ENCODE measurements at regions not wholly inside any gene's neighbourhood (a gene's known extent, or its start where the extent isn't known, plus 50 kb on each side); places are given as distances from the start of the nearest gene placed in this dataset.

DNA sequence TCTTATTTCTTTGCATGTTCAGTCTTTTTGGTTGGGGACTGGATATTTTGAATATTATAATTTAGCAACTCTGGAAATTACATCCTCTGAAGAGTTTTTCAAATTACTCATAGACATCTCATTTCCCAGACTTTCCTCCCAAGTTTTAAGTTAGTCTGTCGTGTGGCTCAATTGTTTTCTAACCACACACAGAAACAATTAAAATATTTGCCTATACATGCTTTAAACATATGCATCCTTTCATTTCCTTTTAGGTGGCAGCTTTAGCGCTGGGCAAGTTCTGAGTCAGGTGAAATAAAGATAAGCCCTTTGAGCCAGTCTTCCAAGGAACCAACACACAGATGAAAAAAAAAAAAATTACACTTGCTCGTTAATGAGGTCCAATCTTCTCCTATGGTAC is 307.0 kb upstream of the SPOCK3 start (continued):
- TF ChIP-seq BHLHE40 (IDR thresholded peaks at IDR 0.05; ENCODE audit: borderline replicate concordance in 1 of 2, low read depth in 2 of 2, low read length in 1 of 2) (no peak), TCF12 (IDR thresholded peaks at IDR 0.05; ENCODE audit: low read depth, low read length) (no peak), PAX5 (IDR thresholded peaks at IDR 0.05; ENCODE audit: borderline replicate concordance, low read depth, low read length) (no peak), KLF5 (IDR thresholded peaks at IDR 0.05; ENCODE audit: partially characterized antibody) (no peak), ZNF24 (IDR thresholded peaks at IDR 0.05) (no peak), EZH2 (IDR thresholded peaks at IDR 0.05; ENCODE audit: borderline replicate concordance, control insufficient read depth, low read depth, low read length) (no peak)
- TF ChIP-seq, protein P1, sequence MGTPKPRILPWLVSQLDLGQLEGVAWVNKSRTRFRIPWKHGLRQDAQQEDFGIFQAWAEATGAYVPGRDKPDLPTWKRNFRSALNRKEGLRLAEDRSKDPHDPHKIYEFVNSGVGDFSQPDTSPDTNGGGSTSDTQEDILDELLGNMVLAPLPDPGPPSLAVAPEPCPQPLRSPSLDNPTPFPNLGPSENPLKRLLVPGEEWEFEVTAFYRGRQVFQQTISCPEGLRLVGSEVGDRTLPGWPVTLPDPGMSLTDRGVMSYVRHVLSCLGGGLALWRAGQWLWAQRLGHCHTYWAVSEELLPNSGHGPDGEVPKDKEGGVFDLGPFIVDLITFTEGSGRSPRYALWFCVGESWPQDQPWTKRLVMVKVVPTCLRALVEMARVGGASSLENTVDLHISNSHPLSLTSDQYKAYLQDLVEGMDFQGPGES (IDR thresholded peaks at IDR 0.05), result no peak
- TF ChIP-seq, protein P2, sequence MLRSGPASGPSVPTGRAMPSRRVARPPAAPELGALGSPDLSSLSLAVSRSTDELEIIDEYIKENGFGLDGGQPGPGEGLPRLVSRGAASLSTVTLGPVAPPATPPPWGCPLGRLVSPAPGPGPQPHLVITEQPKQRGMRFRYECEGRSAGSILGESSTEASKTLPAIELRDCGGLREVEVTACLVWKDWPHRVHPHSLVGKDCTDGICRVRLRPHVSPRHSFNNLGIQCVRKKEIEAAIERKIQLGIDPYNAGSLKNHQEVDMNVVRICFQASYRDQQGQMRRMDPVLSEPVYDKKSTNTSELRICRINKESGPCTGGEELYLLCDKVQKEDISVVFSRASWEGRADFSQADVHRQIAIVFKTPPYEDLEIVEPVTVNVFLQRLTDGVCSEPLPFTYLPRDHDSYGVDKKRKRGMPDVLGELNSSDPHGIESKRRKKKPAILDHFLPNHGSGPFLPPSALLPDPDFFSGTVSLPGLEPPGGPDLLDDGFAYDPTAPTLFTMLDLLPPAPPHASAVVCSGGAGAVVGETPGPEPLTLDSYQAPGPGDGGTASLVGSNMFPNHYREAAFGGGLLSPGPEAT (IDR thresholded peaks at IDR 0.05; ENCODE audit: low read depth), result no peak
- TF ChIP-seq, protein P3, sequence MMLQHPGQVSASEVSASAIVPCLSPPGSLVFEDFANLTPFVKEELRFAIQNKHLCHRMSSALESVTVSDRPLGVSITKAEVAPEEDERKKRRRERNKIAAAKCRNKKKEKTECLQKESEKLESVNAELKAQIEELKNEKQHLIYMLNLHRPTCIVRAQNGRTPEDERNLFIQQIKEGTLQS (IDR thresholded peaks at IDR 0.05; ENCODE audit: borderline replicate concordance, extremely low read depth, low read depth, low read length), result no peak

DNA sequence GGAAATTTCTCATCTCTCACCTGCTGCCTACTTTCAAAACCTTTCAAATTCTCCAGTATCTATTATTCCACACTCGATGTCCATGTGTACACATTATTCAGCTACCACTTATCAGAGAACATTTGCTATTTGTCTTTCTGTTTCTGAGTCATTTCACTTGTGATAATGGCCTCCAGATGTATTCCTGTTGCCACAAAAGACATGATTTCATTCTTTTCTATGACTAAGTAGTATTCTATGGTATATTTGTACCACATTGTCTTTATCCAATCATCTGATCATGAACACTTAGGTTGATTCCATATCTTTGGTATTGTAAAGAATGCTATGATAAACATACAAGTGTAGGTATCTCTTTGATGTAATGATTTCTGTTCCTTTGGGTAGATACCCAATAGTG is 310.1 kb upstream of the SPOCK3 start:
- H3K4me1 ChIP-seq (ENCODE audit: control insufficient read depth, insufficient read depth, low read length), result no peaks in the 10 kb centered on the region
- no peaks in the 10 kb centered on the region for H4K20me1 ChIP-seq (ENCODE audit: control insufficient read depth, insufficient read depth)
- ATAC-seq (no peak), DNase-seq (ENCODE audit: low read depth, low spot score) (no peak), FAIRE-seq (no peak)
- no peaks in the 10 kb centered on the region for H3K36me3 ChIP-seq (ENCODE audit: control insufficient read depth in 2 of 2, insufficient read depth in 2 of 2, low read length in 1 of 2)
- no peaks in the 10 kb centered on the region for H3K9me3 ChIP-seq (replicated peaks; ENCODE audit: control insufficient read depth, insufficient read depth, low read length)
- POLR2A ChIA-PET, result no interaction called here
- CTCF ChIA-PET, result no interaction called here
- SMC1A ChIA-PET (ENCODE audit: uncharacterized antibody, unreplicated experiment), result no interaction called here
- H3K4me3 ChIP-seq, result no peak overlapping the region
- no peak overlapping the region for H3K27ac ChIP-seq (ENCODE audit: control insufficient read depth, insufficient read depth)
- H2AFZ ChIP-seq (ENCODE audit: control insufficient read depth, low read depth, low read length), result no peak overlapping the region
- 0% methylated on average over 1 of the region's 1 CpG for WGBS (ENCODE audit: insufficient coverage, insufficient replicate concordance, low lambda C conversion rate, missing lambda C conversion rate)
- intact Hi-C loops (cut with micrococcal nuclease; ENCODE audit: unreplicated experiment), result no loop called here
- no peaks in the 10 kb centered on the region for H3K79me2 ChIP-seq (ENCODE audit: control insufficient read depth, insufficient read depth, low read length)
- RAD21 ChIA-PET (ENCODE audit: unreplicated experiment), result no interaction called here
- H3K27me3 ChIP-seq (replicated peaks in 1 of 2; ENCODE audit: control insufficient read depth in 2 of 2, insufficient read depth in 2 of 2, low read length in 1 of 2), result no peaks in the 10 kb centered on the region
- in situ Hi-C loops (cut with MboI), result no loop called here
- H3K4me2 ChIP-seq (ENCODE audit: control insufficient read depth, insufficient read depth), result no peak overlapping the region
- H3K9ac ChIP-seq (ENCODE audit: control insufficient read depth, insufficient read depth, low read length), result no peak overlapping the region
- BruUV-seq (replicated peaks), result no TSS peak
- TF ChIP-seq, protein P4, sequence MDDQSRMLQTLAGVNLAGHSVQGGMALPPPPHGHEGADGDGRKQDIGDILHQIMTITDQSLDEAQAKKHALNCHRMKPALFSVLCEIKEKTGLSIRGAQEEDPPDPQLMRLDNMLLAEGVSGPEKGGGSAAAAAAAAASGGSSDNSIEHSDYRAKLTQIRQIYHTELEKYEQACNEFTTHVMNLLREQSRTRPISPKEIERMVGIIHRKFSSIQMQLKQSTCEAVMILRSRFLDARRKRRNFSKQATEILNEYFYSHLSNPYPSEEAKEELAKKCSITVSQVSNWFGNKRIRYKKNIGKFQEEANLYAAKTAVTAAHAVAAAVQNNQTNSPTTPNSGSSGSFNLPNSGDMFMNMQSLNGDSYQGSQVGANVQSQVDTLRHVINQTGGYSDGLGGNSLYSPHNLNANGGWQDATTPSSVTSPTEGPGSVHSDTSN (IDR thresholded peaks at IDR 0.05; ENCODE audit: insufficient replicate concordance, low read depth, low read length), result no peak
- TF ChIP-seq DPF2 (IDR thresholded peaks at IDR 0.05) (no peak), KDM1A (IDR thresholded peaks at IDR 0.05; ENCODE audit: borderline replicate concordance) (no peak), CBFB (IDR thresholded peaks at IDR 0.05; ENCODE audit: low read depth) (no peak), HDGF (IDR thresholded peaks at IDR 0.05) (no peak), RCOR1 (conservative IDR thresholded peaks at IDR 0.05; ENCODE audit: low read depth, low read length) (no peak), NR2C1 (IDR thresholded peaks at IDR 0.05) (no peak)
- TF ChIP-seq, protein P5, sequence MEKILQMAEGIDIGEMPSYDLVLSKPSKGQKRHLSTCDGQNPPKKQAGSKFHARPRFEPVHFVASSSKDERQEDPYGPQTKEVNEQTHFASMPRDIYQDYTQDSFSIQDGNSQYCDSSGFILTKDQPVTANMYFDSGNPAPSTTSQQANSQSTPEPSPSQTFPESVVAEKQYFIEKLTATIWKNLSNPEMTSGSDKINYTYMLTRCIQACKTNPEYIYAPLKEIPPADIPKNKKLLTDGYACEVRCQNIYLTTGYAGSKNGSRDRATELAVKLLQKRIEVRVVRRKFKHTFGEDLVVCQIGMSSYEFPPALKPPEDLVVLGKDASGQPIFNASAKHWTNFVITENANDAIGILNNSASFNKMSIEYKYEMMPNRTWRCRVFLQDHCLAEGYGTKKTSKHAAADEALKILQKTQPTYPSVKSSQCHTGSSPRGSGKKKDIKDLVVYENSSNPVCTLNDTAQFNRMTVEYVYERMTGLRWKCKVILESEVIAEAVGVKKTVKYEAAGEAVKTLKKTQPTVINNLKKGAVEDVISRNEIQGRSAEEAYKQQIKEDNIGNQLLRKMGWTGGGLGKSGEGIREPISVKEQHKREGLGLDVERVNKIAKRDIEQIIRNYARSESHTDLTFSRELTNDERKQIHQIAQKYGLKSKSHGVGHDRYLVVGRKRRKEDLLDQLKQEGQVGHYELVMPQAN (conservative IDR thresholded peaks at IDR 0.05), result no peak

Data from GM12878 (cell line).